ENCODE measurements at regions not wholly inside any gene's neighbourhood (a gene's known extent, or its start where the extent isn't known, plus 50 kb on each side); places are given as distances from the start of the nearest gene placed in this dataset.

- no peaks in the 10 kb centered on the region for H3K9me3 ChIP-seq (ENCODE audit: low read depth, low read length)
- H3K36me3 ChIP-seq (ENCODE audit: insufficient read depth, low read length), result no peaks in the 10 kb centered on the region
- no peak overlapping the region for H3K9ac ChIP-seq (ENCODE audit: insufficient read length)
- TF ChIP-seq FOXP2 (optimal IDR thresholded peaks at IDR 0.05; ENCODE audit: control extremely low read depth, extremely low read length, insufficient read depth) (no peak), POLR2AphosphoS5 (IDR thresholded peaks at IDR 0.05; ENCODE audit: borderline replicate concordance, low read depth, low read length) (no peak), EZH2 (IDR thresholded peaks at IDR 0.05) (no peak)
- no peak overlapping the region for H3K27ac ChIP-seq
- H3K4me3 ChIP-seq, result no peak overlapping the region
- no peak for DNase-seq (ENCODE audit: low read depth, low spot score)
Measured at GRCh38 chr2:236687296-236687965, 117.8 kb downstream of the ACKR3 start.

GRCh38 chr2:236688157-236688556 lies 118.5 kb downstream of the ACKR3 start:
- no peak overlapping the region for H3K9ac ChIP-seq (ENCODE audit: insufficient read length)
- H3K4me3 ChIP-seq, result no peak overlapping the region
- no peaks in the 10 kb centered on the region for H3K9me3 ChIP-seq (ENCODE audit: low read depth, low read length)
- H3K27ac ChIP-seq, result no peak overlapping the region
- no peak for DNase-seq (ENCODE audit: low read depth, low spot score)
- no peaks in the 10 kb centered on the region for H3K36me3 ChIP-seq (ENCODE audit: insufficient read depth, low read length)
- TF ChIP-seq FOXP2 (optimal IDR thresholded peaks at IDR 0.05; ENCODE audit: control extremely low read depth, extremely low read length, insufficient read depth), result no peak
- TF ChIP-seq EZH2 (IDR thresholded peaks at IDR 0.05), result no peak
- no peak for TF ChIP-seq POLR2AphosphoS5 (IDR thresholded peaks at IDR 0.05; ENCODE audit: borderline replicate concordance, low read depth, low read length)

GRCh38 chr2:236688563-236689392 lies 119.2 kb downstream of the ACKR3 start:
- H3K9me3 ChIP-seq (ENCODE audit: low read depth, low read length), result no peaks in the 10 kb centered on the region
- no peak overlapping the region for H3K4me3 ChIP-seq
- no peak for DNase-seq (ENCODE audit: low read depth, low spot score)
- TF ChIP-seq FOXP2 (optimal IDR thresholded peaks at IDR 0.05; ENCODE audit: control extremely low read depth, extremely low read length, insufficient read depth) (no peak), EZH2 (IDR thresholded peaks at IDR 0.05) (no peak), POLR2AphosphoS5 (IDR thresholded peaks at IDR 0.05; ENCODE audit: borderline replicate concordance, low read depth, low read length) (no peak)
- H3K27ac ChIP-seq, result no peak overlapping the region
- H3K9ac ChIP-seq (ENCODE audit: insufficient read length), result no peak overlapping the region
- no peaks in the 10 kb centered on the region for H3K36me3 ChIP-seq (ENCODE audit: insufficient read depth, low read length)

GRCh38 chr2:236689393-236689700 lies 119.7 kb downstream of the ACKR3 start:
- TF ChIP-seq FOXP2 (optimal IDR thresholded peaks at IDR 0.05; ENCODE audit: control extremely low read depth, extremely low read length, insufficient read depth) (no peak), EZH2 (IDR thresholded peaks at IDR 0.05) (no peak), POLR2AphosphoS5 (IDR thresholded peaks at IDR 0.05; ENCODE audit: borderline replicate concordance, low read depth, low read length) (no peak)
- Histone ChIP-seq H3K9me3 (ENCODE audit: low read depth, low read length) (no peaks in the 10 kb centered on the region), H3K27ac (no peak overlapping the region)

GRCh38 chr2:236689981-236690380 lies 120.4 kb downstream of the ACKR3 start:
- Histone ChIP-seq H3K36me3 (ENCODE audit: insufficient read depth, low read length) (no peaks in the 10 kb centered on the region), H3K27ac (no peak overlapping the region), H3K9me3 (ENCODE audit: low read depth, low read length) (no peaks in the 10 kb centered on the region), H3K4me3 (no peak overlapping the region), H3K9ac (ENCODE audit: insufficient read length) (no peak overlapping the region)
- no peak for DNase-seq (ENCODE audit: low read depth, low spot score)
- TF ChIP-seq POLR2AphosphoS5 (IDR thresholded peaks at IDR 0.05; ENCODE audit: borderline replicate concordance, low read depth, low read length) (no peak), FOXP2 (optimal IDR thresholded peaks at IDR 0.05; ENCODE audit: control extremely low read depth, extremely low read length, insufficient read depth) (no peak), EZH2 (IDR thresholded peaks at IDR 0.05) (no peak)

More at GRCh38 chr2:236689393-236689700, 119.7 kb downstream of the ACKR3 start:
- H3K9ac ChIP-seq (ENCODE audit: insufficient read length), result no peak overlapping the region
- DNase-seq (ENCODE audit: low read depth, low spot score), result no peak
- no peaks in the 10 kb centered on the region for H3K36me3 ChIP-seq (ENCODE audit: insufficient read depth, low read length)
- no peak overlapping the region for H3K4me3 ChIP-seq

- no peak for DNase-seq (ENCODE audit: low read depth, low spot score)
- H3K9ac ChIP-seq (ENCODE audit: insufficient read length), result no peak overlapping the region
- TF ChIP-seq FOXP2 (optimal IDR thresholded peaks at IDR 0.05; ENCODE audit: control extremely low read depth, extremely low read length, insufficient read depth) (no peak), POLR2AphosphoS5 (IDR thresholded peaks at IDR 0.05; ENCODE audit: borderline replicate concordance, low read depth, low read length) (no peak), EZH2 (IDR thresholded peaks at IDR 0.05) (no peak)
- H3K4me3 ChIP-seq, result no peak overlapping the region
- no peak overlapping the region for H3K27ac ChIP-seq
- no peaks in the 10 kb centered on the region for H3K36me3 ChIP-seq (ENCODE audit: insufficient read depth, low read length)
- no peaks in the 10 kb centered on the region for H3K9me3 ChIP-seq (ENCODE audit: low read depth, low read length)
Measured at GRCh38 chr2:236690726-236691125, 121.1 kb downstream of the ACKR3 start.

GRCh38 chr2:236691799-236692167 lies 122.2 kb downstream of the ACKR3 start:
- no peak for TF ChIP-seq EZH2 (IDR thresholded peaks at IDR 0.05)
- TF ChIP-seq FOXP2 (optimal IDR thresholded peaks at IDR 0.05; ENCODE audit: control extremely low read depth, extremely low read length, insufficient read depth), result no peak
- TF ChIP-seq POLR2AphosphoS5 (IDR thresholded peaks at IDR 0.05; ENCODE audit: borderline replicate concordance, low read depth, low read length), result no peak
- Histone ChIP-seq H3K9me3 (ENCODE audit: low read depth, low read length) (no peaks in the 10 kb centered on the region), H3K4me3 (no peak overlapping the region), H3K27ac (no peak overlapping the region), H3K36me3 (ENCODE audit: insufficient read depth, low read length) (no peaks in the 10 kb centered on the region), H3K9ac (ENCODE audit: insufficient read length) (no peak overlapping the region)
- no peak for DNase-seq (ENCODE audit: low read depth, low spot score)

GRCh38 chr2:236692937-236693336 lies 123.3 kb downstream of the ACKR3 start:
- H3K9me3 ChIP-seq (ENCODE audit: low read depth, low read length), result no peaks in the 10 kb centered on the region
- TF ChIP-seq POLR2AphosphoS5 (IDR thresholded peaks at IDR 0.05; ENCODE audit: borderline replicate concordance, low read depth, low read length), result no peak
- no peak for TF ChIP-seq FOXP2 (optimal IDR thresholded peaks at IDR 0.05; ENCODE audit: control extremely low read depth, extremely low read length, insufficient read depth)
- no peak for TF ChIP-seq EZH2 (IDR thresholded peaks at IDR 0.05)
- no peaks in the 10 kb centered on the region for H3K36me3 ChIP-seq (ENCODE audit: insufficient read depth, low read length)
- H3K27ac ChIP-seq, result no peak overlapping the region
- no peak for DNase-seq (ENCODE audit: low read depth, low spot score)
- no peak overlapping the region for H3K9ac ChIP-seq (ENCODE audit: insufficient read length)
- no peak overlapping the region for H3K4me3 ChIP-seq
